K562 (cell line): ENCODE measurements at regions not wholly inside any gene's neighbourhood (a gene's known extent, or its start where the extent isn't known, plus 50 kb on each side); places are given as distances from the start of the nearest gene placed in this dataset.

ENCODE experiments used
- EP300 ChIP-seq: IDR thresholded peaks from 2 replicates; pipeline ENCODE4 v1.6.1; 2012; ENCODE audit warnings: low read length, improper control_type of control experiment
- YY1 ChIP-seq, 3 experiments: IDR thresholded peaks; 2 replicates each; pipeline ENCODE4 v1.6.1; 2011; ENCODE audit warnings: low read length in 2 of 3, mild to moderate bottlenecking in 2 of 3, moderate library complexity in 2 of 3, borderline replicate concordance in 1 of 3, control low read depth in 1 of 3, low read depth in 1 of 3; ENCODE audit not compliant: insufficient read depth in 3 of 3, insufficient replicate concordance in 2 of 3, control insufficient read depth in 1 of 3, insufficient read length in 1 of 3; ENCODE audit errors: extremely low read depth in 1 of 3
- ZNF583 ChIP-seq: fragments of 250-450 bp; sonication (Bioruptor Pico); IDR thresholded peaks from 2 replicates; pipeline ENCODE4 v1.4.0; 2020
- TF ChIP-seq, protein P1 (sequence below), 3 experiments: IDR thresholded peaks in 2 of 3; conservative IDR thresholded peaks in 1 of 3; 2 replicates each; pipeline ENCODE4 v1.5.1; 2011 to 2012; ENCODE audit warnings: low read length in 3 of 3, mild to moderate bottlenecking in 3 of 3, control low read depth in 2 of 3, improper control_type of control experiment in 1 of 3, inconsistent platforms in 1 of 3, low read depth in 1 of 3, mixed read lengths in 1 of 3, moderate library complexity in 1 of 3; ENCODE audit not compliant: insufficient read depth in 2 of 3

- TF ChIP-seq, protein P1, sequence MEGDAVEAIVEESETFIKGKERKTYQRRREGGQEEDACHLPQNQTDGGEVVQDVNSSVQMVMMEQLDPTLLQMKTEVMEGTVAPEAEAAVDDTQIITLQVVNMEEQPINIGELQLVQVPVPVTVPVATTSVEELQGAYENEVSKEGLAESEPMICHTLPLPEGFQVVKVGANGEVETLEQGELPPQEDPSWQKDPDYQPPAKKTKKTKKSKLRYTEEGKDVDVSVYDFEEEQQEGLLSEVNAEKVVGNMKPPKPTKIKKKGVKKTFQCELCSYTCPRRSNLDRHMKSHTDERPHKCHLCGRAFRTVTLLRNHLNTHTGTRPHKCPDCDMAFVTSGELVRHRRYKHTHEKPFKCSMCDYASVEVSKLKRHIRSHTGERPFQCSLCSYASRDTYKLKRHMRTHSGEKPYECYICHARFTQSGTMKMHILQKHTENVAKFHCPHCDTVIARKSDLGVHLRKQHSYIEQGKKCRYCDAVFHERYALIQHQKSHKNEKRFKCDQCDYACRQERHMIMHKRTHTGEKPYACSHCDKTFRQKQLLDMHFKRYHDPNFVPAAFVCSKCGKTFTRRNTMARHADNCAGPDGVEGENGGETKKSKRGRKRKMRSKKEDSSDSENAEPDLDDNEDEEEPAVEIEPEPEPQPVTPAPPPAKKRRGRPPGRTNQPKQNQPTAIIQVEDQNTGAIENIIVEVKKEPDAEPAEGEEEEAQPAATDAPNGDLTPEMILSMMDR (IDR thresholded peaks at IDR 0.05 in 2 of 3, conservative IDR thresholded peaks at IDR 0.05 in 1 of 3; ENCODE audit: insufficient read depth in 2 of 3, low read depth in 1 of 3, low read length in 3 of 3) = no peak
- no peak for TF ChIP-seq EP300
- no peak for TF ChIP-seq YY1 (IDR thresholded peaks at IDR 0.05; ENCODE audit: borderline replicate concordance in 1 of 3, control insufficient read depth in 1 of 3, extremely low read depth in 1 of 3, insufficient read depth in 3 of 3, insufficient read length in 1 of 3, insufficient replicate concordance in 2 of 3, low read depth in 1 of 3, low read length in 2 of 3)
- no peak for TF ChIP-seq ZNF583 (CRISPR knock-in tag)
Observed at GRCh38 chr5:97629276-97629675, 446.2 kb upstream of the RIOK2 start.
